Activated CD8-positive, alpha-beta memory T cell treated with anti-CD3 and anti-CD28 coated beads, Interleukin-2, amount 50 U/mL, for 24 hours (primary cell): ENCODE measurements at regions not wholly inside any gene's neighbourhood (a gene's known extent, or its start where the extent isn't known, plus 50 kb on each side); places are given as distances from the start of the nearest gene placed in this dataset.
"Not testable (repeated sequence)": the region's sequence is repeated elsewhere in the genome, so short reads cannot be mapped to it uniquely, and the experiment has no call there.

Source experiments
- DNase-seq: peaks from one replicate; pipeline ENCODE4 v3.0.0-alpha.2; 2020; ENCODE audit errors: extremely low read depth

DNA sequence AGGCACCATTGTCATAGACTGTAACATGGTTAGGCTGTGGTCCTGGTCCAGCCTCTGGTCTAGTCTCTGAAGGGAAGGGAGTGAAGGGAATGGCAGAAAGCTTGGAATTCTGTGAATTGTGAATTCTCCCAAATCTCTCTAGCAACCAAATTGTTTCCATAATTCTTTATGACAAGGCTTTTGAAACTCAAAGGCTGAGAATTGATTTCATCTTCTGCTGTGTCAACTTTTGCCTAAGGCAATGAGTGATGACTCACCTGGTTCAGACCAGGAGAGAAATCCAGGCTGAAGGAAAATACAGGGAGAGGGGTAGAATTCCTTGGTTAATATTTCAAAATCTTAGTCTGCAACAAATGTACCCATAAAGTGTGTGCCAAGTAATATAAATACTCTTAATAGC is 82.6 kb upstream of the ADPGK start:
- DNase-seq, result no peak

DNA sequence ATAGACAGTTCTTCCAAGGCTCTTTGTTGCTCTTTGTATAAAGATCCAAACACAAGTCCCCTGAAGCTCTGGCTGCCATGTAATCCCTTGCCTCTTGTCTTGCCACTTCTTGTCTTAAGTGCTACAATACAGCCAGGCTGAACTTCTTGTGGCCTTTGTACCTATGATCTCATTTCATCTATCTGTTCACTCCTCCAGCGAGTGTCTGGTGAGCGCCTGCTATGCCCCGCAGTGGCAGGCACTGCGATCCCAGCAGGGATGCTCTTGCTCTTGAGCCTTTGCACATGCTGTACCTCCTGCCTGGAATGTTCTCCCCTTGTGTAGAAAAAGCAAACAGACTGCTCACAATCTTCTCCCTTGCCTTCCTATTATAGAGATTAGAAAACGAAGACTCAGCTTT is 81.9 kb upstream of the ADPGK start:
- DNase-seq, result no peak

DNA sequence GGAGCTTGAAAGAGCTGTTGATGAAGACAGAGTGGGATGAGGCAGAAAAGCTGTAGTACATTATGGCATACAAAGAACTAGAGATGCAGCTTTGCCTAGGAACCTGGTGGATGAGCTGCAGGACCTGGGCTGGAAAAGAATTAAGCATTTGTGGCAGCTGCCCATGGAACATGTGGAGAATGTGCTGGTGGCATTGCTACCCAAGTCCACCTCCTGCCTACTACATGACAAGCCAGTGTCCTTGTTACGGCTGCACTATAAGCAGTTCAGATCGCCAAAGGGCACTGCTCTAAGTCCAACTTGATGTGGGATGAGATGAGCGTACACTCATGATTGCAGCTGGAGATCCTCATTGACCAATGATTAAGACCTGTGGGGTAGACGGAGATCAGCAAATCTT is 81.1 kb upstream of the ADPGK start:
- DNase-seq, result no peak

GRCh38 chr15:72861354-72861910 is 77.9 kb upstream of the ADPGK start:
- DNase-seq, result no peak

DNA sequence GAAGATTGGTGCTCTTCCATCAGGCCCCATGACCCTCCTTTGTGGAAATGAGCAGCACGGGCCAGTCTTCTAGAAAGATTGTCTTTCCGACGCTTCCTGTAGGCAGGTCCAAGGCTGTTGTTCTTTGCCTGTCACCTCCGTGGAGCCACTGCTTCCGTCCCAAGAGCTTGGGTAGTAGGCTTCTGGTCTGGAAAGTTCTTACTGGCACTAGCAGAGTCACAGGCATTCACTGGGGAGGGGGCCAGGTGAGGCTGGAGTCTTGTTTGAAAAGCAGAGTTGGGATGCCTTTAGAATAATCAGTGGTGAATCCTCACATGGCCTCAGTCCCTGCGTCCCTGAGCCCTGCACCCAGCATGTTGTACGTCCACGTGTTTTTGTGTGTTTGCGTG is 76.2 kb upstream of the ADPGK start:
- no peak for DNase-seq

DNA sequence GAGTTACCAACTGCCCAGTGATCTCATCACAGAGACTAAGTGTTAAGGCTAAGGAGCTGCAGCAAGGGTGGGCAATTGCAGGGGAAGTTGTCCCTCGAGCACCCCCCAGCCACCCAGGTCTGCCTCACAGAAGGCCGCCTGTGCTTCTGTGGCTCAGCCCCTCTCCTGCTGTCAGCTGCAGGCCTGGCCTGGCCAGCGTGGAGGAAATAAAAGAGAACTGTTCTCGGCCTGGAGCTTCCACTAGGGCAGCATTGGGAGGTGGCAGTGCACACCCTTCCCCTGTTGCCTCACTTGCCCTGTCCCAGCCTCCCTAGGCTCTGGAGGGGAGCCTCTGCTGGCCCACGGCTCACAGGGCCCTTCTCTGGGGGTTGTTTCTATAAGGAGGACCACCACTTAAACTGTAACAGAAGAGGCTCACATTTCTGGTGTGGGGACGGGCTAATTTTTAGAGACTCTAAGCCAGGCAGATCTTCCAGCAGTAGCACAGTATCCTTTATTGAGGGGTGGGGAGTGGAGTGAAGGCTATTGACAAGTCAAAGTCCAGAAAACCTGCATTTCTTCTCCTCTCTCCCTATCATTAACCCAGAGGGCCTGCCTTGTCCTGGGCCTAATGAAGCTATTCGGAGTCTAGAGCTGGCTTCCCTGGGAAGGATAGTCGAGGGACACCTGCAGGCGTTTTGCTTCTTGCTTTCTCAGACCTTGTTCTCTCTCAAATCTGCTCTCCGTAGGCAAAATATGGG is 75.6 kb upstream of the ADPGK start:
- DNase-seq, result no peak

DNA sequence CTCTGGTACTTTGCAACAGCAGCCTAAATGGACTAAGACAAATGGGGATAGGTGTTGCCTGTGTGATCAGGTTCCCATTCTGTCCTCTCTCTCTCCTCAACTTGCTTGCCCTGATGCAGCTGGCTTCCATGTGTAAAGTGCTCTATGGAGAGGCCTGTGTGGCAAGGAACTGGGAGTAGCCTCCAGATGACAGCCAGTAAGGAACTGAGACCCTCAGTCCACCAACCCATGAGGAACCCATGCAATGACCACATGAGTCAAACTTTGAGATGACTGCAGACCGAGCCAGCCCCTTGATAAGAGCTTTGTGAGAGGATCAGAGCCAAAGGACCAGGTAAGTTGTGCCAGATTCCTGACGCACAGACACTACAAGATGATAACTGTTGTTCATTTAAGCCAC is 74.6 kb upstream of the ADPGK start:
- no peak for DNase-seq

DNA sequence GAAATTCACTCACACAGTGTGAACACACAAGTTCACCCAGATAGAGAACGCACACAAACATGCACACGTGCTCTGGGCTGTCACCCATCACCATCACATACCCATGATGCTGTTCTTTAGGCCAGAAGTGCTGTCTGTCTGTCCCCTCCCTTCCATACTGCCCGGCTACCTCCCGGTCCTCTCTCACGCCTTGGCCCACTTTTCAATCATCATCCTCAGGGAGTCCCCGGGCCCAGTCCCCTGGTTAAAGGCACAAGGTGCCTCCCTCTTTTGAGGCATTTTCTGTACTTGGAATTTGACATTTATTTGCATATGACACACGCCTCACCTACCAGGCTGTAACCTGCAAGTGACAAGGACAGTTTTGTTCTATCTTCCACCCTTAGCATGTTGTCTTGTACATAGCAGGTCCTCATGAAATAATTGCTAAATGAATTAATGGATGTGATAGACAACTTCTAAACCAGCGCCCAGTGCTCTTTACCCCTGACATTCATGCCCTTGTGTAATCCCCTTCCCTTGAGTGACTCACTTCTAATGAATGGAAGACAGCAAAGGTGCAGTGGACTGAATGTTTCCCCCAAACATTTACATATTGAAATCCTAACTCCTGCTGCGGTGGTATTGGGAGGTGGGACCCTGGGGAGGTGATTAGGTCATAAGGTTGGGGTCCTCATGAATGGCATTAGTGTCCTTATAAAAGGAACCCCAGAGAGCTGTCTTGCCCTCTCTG is 73.9 kb upstream of the ADPGK start:
- no peak for DNase-seq

- no peak for DNase-seq
These were observed 73.0 kb upstream of the ADPGK start for GRCh38 chr15:72856549-72857040.

GRCh38 chr15:72855791-72856190 is 72.2 kb upstream of the ADPGK start:
- DNase-seq, result no peak

- no peak for DNase-seq
These were observed 68.7 kb upstream of the ADPGK start for GRCh38 chr15:72852273-72852672.

DNA sequence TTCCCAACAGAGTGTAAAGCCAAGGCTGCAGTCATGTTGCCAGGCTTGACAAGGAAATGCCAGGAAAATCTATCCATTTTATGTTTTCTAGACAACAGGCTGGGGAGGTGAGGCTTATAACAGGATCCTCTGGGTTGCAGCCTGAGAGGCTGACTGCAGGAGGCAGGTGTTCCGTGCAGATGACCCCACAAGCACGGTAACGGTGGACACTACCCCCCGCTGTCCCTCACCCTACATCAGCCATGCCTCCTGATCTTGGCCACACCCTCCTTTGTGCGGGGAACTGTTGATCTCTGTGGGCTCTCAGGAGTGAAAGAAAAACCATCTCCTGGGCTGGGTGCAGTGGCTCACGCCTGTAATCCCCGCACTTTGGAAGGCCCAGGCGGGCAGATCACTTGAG is 68.0 kb upstream of the ADPGK start:
- DNase-seq, result no peak

DNA sequence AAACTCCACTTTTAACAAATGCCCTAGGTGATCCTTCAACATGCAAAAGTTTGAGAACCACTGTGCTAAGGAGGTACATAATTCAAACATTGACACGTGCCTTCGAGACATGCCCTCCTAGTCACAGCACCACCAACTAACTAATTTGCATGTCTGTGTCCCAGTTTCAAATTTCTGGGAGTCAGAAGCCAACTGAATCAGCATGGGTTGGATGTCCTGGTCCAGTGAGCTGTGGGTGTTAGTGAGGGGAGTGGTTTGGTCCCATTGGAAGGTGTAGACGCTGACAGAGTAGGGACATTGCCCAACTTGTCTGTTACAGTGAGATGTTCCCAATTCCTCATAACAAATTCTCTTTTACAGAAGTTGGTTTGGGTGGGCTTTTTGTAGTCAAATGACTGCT is 67.3 kb upstream of the ADPGK start:
- DNase-seq, result no peak

DNA sequence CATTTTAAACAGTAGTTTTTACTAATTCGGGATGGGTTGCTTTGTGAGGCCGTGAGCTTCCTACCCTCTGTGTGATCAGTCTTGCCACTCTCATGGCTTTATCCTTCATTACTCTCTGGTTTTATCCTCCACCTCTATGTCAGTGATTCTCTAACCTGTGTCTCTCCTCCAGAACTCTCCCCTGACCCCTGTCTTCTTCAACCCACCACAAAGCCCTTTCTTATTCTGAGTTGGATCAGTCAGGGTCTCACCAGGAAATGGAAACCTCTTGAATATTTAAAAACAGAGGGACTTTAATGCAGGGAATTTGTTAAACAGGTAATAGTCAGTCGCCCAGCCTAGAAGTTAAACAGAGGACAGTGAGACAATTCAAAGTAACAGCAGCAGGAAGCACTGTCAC is 64.2 kb upstream of the ADPGK start:
- DNase-seq, result no peak

- no peak for DNase-seq
These were observed 63.5 kb upstream of the ADPGK start for GRCh38 chr15:72847033-72847432.

DNA sequence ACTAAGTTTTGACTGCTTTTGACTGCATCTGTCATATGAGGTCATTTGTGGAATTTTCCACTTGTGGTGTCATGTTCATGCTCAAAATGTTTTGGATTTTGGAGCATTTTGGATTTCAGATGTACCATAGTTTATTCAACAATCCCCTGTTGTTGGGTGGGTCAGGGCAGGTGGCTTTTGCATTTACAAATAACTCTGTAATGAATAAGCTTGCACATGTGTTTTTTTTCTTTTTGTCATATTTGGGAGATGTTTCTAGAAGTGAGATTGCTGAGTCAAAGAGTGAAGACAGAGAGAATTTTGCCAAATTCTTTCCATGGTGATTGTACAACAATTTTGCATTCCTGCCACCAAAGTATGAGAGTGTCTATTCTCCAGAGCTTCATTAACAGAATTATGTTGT is 62.4 kb upstream of the ADPGK start:
- DNase-seq, result no peak

DNA sequence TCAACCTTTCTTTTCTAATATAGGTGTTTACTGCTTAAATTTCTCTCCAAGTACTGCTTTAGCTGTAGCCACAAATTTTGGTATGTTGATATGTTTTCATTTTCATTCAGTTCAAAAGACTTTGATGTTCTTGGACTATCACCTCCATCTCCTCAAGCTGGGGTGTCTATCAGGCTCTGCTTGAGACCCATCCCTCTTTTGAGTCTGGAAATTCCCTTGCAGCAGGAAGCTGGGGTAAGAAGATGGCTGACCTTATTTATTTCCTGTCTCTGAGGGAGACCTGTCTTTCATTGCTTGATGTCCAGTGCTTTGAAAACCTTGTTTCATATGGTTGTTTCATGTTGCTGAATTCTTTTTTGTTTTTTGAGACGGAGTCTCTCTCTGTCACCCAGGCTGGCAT is 60.5 kb upstream of the ADPGK start:
- no peak for DNase-seq

- not testable (repeated sequence) for DNase-seq
These were observed 59.8 kb upstream of the ADPGK start for GRCh38 chr15:72843340-72843739.

- DNase-seq, result no peak
These were observed 56.6 kb upstream of the ADPGK start for GRCh38 chr15:72840114-72840513.

- no peak for DNase-seq
These were observed 54.8 kb upstream of the ADPGK start for GRCh38 chr15:72838311-72838731.

DNA sequence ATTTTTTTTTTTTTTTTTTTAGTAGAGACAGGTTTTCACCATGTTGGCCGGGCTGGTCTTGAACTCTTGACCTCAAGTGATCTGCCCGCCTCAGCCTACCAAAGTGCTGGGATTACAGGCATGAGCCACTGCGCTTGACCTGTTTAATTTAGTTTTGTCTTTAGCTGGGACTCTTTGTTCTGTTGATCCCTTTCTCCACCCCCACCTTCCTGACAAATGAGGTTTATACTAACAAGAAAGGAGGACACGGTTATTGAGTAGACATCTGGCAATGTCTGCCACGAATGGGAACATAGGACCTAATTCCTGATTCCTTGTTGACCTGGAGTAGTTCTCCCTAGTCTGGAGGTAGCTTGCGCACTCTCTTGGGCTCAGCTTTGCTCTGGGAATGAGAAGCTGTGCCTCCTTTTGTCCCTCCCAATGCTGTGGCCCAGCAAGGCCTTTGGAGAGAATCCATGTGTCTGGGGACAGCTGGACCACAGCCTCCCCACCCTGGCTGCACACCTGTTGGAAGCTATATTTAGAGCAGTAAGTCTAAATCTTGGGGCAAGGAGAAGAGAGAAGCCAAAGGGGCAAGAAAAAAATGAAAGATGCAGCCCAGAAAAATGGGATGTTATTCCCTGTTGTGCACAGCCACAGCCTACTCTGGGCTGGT is 53.2 kb upstream of the ADPGK start:
- no peak for DNase-seq

GRCh38 chr15:72835294-72835890 is 51.8 kb upstream of the ADPGK start:
- no peak for DNase-seq
